ENCODE measurements at regions not wholly inside any gene's neighbourhood (a gene's known extent, or its start where the extent isn't known, plus 50 kb on each side); places are given as distances from the start of the nearest gene placed in this dataset.

DNA sequence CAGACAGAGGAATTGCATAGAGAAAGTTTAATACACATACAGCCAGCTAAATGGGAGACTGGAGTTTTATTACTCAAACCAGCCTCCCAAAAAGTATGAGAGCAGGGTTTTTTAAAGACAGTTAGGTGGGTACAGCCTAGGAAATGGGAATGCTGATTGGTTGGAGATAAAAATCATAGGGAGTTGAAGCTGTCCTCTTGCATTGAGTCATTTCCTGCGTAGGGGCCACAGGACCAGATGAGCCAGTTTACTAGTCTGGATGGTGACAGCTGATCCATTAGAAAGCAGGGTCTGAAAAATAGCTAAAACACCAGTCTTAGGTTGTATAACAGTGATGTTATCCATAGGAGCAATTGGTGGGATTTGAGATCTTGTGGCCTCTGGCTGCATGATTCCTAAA, 76.1 kb upstream of the POM121L12 start:
- Histone ChIP-seq H3K27ac (replicated peaks) (no peak overlapping the region), H3K4me3 (no peak overlapping the region), H3K36me3 (no peaks in the 10 kb centered on the region), H3K4me1 (peaks cover 14% of the 10 kb centered on the region), H3K27me3 (ENCODE audit: low read depth) (no peaks in the 10 kb centered on the region), H3K9me3 (replicated peaks) (no peaks in the 10 kb centered on the region)
- DNase-seq, result no peak
- TF ChIP-seq, protein P1, sequence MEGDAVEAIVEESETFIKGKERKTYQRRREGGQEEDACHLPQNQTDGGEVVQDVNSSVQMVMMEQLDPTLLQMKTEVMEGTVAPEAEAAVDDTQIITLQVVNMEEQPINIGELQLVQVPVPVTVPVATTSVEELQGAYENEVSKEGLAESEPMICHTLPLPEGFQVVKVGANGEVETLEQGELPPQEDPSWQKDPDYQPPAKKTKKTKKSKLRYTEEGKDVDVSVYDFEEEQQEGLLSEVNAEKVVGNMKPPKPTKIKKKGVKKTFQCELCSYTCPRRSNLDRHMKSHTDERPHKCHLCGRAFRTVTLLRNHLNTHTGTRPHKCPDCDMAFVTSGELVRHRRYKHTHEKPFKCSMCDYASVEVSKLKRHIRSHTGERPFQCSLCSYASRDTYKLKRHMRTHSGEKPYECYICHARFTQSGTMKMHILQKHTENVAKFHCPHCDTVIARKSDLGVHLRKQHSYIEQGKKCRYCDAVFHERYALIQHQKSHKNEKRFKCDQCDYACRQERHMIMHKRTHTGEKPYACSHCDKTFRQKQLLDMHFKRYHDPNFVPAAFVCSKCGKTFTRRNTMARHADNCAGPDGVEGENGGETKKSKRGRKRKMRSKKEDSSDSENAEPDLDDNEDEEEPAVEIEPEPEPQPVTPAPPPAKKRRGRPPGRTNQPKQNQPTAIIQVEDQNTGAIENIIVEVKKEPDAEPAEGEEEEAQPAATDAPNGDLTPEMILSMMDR (IDR thresholded peaks at IDR 0.05; ENCODE audit: borderline replicate concordance), result no peak
- intact Hi-C loops (cut with micrococcal nuclease), result no loop called here

DNA sequence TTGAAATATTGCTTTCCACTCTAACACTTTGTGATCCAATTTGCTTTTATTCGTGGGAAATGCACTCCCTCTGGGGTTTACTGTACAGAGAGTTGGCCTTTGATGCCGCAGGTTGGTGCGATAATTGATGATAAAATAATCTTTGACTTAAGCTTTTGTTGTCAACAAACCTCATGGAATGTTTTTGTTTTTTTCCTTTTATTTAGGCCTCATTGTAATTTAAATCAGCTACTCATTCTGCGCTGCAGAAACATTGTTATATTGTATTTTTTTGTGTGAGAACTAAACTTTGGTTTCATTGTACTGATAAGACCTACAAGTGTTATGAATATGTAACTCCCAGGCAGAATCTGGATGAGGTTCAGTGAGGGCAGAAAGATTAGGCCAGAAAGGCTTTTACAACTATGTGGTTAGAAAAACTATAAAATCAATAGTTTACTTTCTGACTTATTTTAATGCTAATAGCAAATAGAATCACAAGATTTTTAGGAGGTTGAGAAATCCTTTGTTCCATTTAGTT, 76.8 kb upstream of the POM121L12 start:
- no peak for DNase-seq
- H3K9me3 ChIP-seq (replicated peaks), result no peaks in the 10 kb centered on the region
- H3K4me1 ChIP-seq, result peaks cover 14% of the 10 kb centered on the region
- TF ChIP-seq, protein P1 (IDR thresholded peaks at IDR 0.05; ENCODE audit: borderline replicate concordance), result no peak
- H3K4me3 ChIP-seq, result no peak overlapping the region
- H3K36me3 ChIP-seq, result no peaks in the 10 kb centered on the region
- H3K27ac ChIP-seq (replicated peaks), result no peak overlapping the region
- intact Hi-C loops (cut with micrococcal nuclease), result no loop called here
- H3K27me3 ChIP-seq (ENCODE audit: low read depth), result no peaks in the 10 kb centered on the region

DNA sequence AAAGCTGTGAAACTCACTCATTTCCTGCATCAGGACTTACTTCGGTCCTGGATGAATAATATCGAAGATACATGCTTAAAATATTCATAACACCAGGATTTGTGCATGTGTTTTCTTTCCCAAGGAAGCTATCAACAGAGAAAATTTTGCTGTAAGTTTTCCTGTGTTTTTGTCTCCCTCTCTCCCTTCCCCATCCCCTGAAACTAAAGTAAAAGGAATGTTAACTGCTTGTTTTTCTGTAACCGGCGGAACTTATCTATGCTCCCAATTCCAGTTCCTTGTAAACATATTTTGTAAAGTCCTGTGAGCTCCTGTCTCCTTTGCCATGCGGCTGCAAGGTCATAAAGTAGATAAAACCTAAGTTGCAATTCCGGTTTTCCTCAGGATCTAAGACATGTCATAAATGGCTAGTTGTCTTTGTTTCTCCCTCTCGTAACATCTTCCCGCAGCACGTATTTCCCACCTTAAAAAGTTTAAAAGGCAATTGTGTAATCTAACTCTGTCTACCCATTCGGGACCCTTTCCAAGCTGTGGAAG, 79.0 kb upstream of the POM121L12 start:
- Histone ChIP-seq H3K4me1 (peaks cover 6% of the 10 kb centered on the region), H3K36me3 (no peaks in the 10 kb centered on the region), H3K27me3 (ENCODE audit: low read depth) (no peaks in the 10 kb centered on the region), H3K27ac (replicated peaks) (no peak overlapping the region), H3K4me3 (peak overlapping the region; percentile 11), H3K9me3 (replicated peaks) (no peaks in the 10 kb centered on the region)
- TF ChIP-seq, protein P1 (IDR thresholded peaks at IDR 0.05; ENCODE audit: borderline replicate concordance), result no peak
- DNase-seq, result no peak
- intact Hi-C loops (cut with micrococcal nuclease), result no loop called here

DNA sequence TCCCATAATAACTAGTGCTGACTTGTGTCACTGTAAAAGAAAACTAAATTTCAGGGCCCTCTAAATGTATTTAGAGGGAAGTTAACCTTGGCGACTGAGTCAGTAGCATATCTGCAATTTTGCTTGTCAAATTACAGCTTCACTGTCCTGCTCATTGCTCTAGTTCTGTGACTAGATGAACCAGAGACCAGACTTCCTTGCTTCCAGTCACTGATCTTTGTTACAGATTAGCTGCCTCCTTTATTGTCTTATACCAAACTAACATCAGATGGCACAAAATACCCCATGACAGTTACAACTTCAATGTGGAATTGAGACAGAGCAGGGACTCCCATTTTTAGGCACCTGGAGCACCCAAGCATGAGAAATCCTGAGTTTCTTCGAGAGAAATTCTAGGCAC, 79.9 kb upstream of the POM121L12 start:
- intact Hi-C loops (cut with micrococcal nuclease), result no loop called here
- no peak for DNase-seq
- Histone ChIP-seq H3K27ac (replicated peaks) (no peak overlapping the region), H3K36me3 (no peaks in the 10 kb centered on the region), H3K9me3 (replicated peaks) (no peaks in the 10 kb centered on the region), H3K4me1 (no peaks in the 10 kb centered on the region), H3K27me3 (ENCODE audit: low read depth) (no peaks in the 10 kb centered on the region), H3K4me3 (no peak overlapping the region)
- TF ChIP-seq, protein P1 (IDR thresholded peaks at IDR 0.05; ENCODE audit: borderline replicate concordance), result no peak

DNA sequence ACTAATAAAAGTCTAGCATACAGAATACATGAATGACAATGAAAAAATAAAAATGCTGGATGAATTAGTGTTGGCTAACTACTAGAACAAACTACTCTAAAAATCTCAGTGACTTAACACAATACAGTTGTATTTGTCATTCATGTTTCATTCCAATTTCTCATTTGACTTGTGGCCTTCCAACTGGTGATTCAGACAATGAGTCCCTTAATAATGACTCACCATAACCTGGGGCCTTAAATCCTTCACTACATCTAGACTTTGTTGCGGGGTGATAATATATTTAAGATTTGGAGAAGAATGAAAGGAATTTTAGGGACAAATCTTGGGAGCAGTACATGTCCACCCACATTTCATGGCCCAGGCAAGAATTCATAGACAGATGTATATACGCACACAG, 90.5 kb upstream of the POM121L12 start:
- H3K36me3 ChIP-seq, result no peaks in the 10 kb centered on the region
- H3K9me3 ChIP-seq (replicated peaks), result peaks cover 24% of the 10 kb centered on the region
- no peak for DNase-seq
- H3K27me3 ChIP-seq (ENCODE audit: low read depth), result no peaks in the 10 kb centered on the region
- intact Hi-C loops (cut with micrococcal nuclease), result no loop called here
- no peak overlapping the region for H3K27ac ChIP-seq (replicated peaks)
- no peak overlapping the region for H3K4me3 ChIP-seq
- H3K4me1 ChIP-seq, result no peaks in the 10 kb centered on the region
- TF ChIP-seq, protein P1 (IDR thresholded peaks at IDR 0.05; ENCODE audit: borderline replicate concordance), result no peak
